HG02870 (cell line): ENCODE measurements at regions not wholly inside any gene's neighbourhood (a gene's known extent, or its start where the extent isn't known, plus 50 kb on each side); places are given as distances from the start of the nearest gene placed in this dataset.
"Not testable (repeated sequence)": the region's sequence is repeated elsewhere in the genome, so short reads cannot be mapped to it uniquely, and the experiment has no call there.

Source experiments
- ATAC-seq: cut with Tn5 transposase; IDR thresholded peaks from one replicate; pipeline ENCODE4 v1.9.1; 2021; ENCODE audit warnings: mild to moderate bottlenecking, moderate library complexity; ENCODE audit not compliant: unreplicated experiment

DNA sequence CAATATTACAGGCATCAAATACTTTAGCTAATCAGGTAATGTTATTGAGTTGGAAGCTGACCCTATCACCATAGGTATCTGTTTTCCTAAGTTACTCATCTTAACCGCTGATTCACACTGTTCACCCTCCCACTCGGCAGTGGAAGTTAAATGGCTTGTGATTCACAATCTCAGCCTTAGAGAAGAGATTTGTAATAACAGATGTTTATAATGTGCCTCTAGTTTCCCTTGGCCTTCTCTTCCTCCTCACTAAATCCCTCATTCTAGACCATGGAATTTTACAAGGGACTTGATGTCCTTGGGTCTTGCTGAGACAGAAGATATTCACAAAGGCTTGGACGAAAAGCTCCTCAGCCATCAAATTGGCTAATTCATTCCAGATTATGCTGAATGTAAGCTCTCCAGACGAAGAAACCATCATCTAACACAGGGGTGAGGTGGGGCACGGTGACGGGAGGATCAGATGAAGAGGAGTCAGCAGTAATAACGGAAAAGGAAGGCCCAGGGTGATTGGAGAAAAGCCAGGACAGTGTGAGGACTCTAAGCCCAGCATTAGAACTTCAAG lies 931.7 kb downstream of the MCTP2 start:
- ATAC-seq: no peak

DNA sequence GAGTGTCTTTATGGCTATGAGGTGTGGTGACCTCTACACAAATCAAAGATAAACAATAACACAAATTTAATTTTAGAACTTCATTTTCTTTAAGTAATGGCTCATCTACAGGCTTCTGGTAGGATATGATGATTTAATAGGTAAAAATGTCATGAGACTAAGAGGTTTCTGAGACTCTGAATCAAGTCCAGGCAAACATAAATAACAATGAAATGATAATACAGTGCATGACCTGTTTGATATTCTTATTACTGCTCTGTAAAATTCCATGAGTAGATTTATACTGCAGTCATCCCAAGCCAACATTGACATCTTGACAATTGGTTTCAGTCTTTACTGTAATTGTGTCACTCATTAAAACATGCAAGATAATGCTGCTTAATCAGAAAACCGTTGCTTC lies 936.8 kb downstream of the MCTP2 start:
- ATAC-seq: no peak

DNA sequence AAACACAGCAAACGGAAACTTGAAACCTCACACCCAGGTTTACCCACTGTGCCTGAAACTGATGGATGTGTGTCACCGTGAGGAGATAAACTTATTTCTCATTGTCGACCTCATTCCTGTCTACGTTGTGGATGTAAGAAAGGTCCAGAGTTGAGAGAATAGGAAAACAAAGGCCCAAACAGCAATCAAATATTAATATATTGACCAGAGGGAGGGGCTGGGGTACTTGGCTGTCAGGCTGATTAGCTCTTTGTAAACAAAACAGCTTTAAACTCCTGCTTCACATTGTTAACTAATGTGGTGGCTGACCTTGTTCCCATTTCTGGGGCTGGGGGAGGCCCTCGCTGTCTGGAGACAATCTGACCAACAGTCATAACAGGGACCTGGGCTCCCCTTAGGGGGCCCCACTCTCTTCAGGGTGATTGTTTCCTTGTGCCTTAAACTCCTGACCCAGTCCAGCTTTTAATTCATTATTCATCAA lies 937.6 kb downstream of the MCTP2 start:
- ATAC-seq: no peak

DNA sequence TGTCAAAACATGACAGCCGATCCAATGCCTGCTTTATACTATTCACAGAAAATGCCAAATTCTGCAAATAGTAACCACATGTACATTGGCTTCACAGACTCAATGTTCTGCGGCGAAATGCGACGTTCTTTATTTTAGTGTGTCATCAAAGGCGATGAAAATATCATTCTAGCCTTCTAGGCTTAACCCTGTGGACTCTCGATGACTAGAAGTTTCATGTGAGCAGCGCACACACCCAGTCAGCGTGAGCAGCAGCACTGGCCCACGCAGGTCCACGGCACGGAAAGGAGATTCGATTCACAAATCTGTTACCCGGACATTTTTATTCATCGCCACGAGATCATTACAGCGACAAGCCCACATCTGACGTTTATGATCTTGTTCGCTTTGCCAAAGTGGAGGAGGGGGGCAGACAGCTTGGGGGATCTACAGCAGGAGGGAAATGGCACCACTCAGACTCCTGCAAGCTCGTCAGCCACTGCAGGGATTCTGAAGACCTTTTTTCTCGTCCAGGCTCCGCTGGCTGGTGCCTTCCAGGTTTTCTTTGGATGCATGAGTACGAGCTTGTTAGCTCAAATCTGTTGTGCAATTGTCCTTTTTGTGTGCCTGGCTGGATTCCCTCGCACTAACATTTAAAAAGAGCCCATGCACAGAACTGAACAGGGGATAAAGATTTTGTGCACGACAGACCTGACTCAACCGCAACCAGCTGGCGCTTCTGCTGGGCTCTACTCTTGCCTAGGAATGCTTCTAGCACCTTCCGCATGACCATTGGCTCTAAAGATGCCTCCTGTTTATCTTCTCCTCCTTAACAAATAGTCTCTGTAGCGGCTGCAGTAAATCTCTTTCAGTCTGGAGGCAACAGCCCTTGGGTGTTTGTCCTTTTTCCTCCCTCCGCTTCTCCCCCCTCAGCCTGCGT lies 938.4 kb downstream of the MCTP2 start:
- ATAC-seq: no peak

DNA sequence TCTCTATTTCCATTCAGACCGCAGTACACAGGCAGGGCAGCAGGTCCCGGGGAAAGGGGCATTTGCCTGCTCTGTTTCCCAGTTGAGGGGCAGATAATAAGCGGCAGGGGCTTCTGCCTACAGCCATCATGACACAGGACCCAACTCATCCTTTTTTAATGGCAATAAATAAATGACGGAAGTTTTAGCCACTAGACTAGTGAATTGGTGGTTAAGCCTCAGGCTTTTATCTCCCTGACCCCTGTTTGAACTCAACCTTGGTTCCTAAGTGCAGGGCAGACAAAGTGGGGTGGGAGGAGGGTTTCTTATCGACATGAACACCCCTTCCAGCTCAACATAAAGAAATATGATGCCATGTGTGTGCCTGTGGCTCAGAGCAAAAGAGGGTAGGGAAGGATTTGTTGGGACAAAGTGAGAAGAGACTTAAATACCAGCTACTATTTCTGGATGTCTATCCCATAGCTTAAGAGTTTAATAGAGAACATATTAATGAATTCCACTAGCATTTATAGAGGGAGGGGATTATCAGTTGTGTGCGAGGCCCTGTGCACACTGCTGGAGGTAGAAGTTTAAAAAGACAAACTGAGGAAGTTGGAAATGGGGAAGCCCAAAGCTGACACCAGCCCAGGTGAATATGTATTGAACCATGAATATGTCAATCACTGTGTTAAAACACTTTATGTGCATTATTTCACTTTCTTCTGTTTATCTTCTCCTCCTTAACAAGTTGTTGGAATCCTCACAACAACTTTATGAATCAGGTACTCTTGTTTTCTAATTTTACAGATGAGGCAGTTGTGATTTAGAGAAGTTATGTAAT lies 939.4 kb downstream of the MCTP2 start:
- ATAC-seq: no peak

DNA sequence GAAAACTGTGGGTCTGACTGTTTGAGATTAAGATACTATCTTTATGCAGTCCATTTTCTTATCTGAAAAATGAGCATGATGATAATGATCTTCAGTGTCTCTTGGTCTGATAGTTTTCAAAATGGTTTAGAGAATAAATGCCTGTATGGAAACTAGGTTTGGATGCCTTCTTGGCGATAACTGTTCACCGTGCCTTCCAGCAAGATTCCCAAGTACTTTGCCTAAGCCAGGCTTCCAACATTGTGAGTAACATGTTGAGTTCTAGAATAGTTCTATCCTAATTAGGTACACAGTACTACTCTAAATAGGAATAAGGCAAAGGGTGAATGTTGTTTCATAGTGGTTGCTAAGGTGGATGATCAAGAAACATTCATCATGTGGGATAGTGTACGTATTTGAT lies 940.2 kb downstream of the MCTP2 start:
- no peak for ATAC-seq

DNA sequence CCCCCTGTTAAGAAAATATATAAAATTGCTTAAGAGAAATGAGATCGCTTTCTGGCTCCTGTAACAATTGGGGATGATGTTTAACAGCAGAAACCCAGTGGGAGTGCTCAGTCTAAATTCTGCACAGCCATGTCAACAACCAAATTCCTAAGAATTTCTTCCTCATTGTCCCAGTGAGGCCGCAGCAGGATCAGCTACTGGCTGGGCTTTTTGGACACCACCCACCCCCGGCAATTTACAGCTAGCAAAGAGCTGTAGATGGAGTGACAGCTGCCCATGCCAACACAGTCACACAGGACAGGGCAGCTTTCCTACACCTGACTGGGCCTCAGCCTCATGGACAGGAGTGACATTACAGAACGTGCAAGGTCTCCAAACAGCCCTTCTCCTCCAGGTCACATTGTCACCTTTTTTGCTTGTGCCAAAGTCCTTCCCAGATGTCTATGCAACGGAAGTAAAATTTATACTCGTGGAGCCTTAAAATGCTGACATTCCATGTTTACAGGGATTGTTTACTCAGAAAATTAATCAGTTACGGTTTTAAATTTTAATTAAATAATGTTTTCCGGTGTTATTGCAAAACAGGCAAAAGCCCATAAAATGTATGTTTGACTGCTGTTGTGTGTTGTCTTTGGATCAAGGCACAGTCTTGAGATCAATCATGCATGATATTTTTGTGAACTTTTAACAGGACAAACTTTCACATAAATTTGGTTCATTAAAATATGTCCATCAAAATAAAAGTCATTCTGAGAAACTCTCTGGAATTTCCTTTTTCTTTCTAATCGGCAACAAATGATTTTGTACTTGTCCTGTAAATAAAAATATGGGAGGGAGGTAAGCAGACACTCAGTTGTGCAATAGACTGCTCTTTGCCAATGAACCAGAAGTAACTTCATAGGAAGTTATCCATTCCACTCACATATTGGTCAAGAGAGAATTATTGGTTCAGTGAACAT lies 943.2 kb downstream of the MCTP2 start:
- ATAC-seq: no peak

DNA sequence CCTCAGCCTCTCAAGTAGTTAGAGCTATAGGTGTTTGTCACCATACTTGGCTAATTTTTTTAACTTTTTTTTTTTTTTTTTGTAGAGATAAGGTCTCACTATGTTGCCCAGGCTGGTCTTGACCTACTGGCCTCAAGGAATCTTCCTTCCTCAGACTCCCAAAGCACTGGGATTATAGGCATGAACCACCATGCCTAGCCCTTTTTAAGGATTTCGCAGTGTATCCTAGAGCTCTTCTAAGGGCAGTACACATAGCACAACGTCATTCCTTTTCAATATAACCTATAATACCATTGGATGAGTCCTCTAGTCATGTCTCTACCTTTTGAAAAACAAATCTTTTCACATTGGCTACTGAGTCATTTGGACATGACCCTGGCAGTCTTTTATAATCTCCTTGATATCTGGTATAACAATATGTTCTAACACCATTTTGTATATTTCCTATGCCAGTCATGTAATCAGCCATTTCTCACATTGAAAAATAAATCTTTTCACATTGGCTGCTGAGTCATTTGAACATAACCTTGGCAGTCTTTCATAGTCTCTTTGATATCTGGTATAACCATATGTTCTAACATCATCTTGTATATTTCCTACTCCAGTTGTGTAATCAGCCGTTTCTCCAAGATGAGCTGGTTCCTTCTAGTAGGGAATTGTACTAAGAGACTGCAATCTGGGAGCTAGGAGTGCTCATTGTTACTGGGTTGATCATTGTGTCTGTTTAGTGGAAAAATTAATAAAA lies 944.7 kb downstream of the MCTP2 start:
- ATAC-seq: no peak

DNA sequence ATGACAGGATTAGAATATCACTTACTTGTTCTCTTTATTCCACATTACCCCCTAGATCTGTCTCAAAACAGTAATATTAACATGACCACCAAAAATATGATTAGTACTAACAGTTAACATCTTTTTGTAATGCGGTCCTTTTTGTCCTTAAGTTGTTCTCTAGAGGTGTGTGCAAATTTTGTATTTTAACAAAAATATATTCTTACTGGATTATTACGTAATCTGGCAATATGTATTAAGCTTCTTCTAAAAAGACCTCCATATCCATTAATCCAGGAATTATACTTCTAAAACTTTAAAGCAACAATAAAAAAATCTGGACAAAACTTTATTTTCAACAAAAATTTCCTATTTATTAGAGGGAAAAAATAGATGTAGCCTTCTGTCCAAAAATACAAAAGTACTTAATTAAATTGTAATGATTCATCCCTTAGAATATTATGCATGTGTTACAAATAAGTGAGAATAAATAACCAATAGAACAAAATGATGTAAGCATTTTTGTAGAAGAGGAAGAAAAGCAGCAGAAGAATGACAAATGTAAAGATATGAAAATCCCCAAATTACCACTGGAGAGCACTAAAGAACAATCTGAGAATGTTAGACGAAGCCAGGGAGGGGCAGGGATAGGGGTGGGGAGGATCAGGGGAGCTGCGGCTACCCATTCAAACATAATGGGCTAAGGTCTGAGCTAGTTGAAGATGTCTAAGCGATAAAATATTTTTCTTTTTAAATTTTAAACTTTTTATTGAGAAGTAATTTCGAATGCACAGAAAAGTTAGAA lies 945.6 kb downstream of the MCTP2 start:
- no peak for ATAC-seq

DNA sequence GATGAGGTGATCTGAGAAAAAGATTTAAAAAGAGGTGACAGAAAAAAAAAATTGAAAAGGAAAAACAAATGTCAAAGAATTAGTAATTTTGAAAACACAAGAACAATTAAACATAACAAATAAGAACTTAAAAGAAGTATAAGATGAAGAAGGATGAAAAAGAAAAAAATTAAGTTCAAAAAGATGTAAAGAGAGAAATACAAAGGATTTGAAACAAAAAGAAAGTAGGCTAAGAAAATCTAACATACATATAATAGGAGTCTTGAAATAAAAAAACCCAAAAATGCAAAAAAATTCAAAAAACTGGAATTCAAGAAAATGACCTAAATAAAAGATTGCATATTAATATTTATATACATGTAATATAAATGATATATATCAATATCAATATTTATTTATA lies 949.2 kb downstream of the MCTP2 start:
- no peak for ATAC-seq

DNA sequence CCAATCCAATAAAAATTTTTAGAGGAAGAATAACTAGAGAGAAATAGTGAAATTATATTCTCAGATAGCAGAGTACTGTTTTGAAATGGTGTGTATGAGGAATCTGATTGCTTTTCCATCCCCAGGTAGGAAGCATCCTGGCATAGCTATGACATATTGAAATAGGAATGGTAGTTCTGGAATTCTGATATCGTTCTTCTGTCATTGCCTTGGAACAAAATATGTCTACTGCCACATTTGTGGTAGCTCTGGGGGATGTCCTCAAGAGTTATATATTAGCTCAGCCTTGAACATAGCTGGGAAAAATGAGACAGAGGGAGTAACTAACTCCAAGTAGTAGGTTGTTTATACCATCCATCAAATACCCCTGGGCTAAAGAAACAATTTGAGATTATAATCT lies 950.7 kb downstream of the MCTP2 start:
- no peak for ATAC-seq

DNA sequence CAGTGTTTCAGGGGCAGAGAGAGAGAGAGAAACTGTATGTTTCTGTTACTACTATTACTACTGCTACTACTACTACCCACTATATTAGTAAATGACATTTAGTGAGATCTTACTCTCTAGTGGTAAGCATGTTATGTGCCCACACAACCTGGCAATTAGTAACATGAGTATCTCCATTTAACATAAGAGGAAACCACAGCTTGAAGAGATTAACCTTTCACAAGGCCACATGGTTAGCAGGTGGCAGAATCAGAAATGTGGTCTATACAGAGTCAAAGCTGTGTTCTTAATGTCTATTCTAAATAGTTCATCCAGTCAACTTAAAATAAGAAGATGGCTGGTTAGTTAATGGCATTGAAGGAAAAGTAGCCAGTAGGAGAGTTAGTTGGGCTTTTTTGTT lies 961.6 kb downstream of the MCTP2 start:
- ATAC-seq: no peak

DNA sequence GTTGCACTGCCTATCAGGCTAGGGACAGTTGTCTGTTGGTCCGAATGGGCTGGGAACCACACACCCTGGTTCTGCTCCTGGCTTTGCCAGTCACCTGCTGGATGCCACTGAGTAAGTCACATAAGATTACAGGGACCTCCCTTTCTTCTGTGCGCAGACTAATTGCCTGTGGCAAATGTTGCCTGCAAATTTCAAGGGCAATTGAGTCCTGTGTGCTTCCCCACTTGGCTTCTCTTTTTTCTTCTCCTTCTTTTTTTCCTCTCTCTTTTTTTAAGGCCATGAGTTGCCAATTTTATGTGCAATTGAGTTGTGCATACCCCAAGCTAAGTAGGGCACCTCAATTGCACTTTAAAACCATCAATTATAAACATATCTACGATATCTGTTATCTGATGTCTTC lies 963.4 kb downstream of the MCTP2 start:
- ATAC-seq: no peak

DNA sequence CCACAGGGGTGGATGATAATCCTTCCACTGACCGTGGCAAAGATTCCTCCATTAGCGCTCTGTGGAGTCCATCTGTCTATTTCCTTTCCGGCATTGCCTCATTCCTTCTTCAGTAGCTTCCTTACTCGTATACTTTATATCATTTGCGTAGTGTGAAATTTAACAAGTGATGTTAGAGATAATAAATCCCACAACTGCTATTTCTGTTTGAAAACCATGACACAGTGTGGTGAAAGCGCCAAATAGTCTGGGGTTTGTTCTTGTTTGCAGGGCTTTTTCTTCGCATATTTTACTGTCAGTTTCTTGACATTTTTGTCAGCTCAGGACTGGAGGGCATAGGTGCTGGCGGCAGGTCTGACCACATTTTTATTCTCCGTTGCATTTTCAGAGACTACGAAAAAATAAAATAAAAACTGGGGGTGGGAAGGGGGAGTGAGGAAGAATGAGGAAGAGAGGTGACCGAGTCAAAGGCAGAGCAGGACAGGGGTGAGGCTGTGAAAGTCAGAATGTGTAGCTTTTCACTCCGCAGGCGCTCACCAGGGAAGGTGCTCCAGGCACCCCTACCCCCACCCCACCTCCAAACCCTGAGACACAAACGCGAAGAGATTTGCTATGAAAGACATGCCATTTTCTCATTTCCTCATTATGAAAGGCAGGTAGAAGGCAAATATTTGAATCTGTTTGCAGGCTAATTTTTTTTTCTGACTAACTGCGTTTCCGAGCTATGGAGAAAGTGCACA lies 965.0 kb downstream of the MCTP2 start:
- ATAC-seq: no peak

DNA sequence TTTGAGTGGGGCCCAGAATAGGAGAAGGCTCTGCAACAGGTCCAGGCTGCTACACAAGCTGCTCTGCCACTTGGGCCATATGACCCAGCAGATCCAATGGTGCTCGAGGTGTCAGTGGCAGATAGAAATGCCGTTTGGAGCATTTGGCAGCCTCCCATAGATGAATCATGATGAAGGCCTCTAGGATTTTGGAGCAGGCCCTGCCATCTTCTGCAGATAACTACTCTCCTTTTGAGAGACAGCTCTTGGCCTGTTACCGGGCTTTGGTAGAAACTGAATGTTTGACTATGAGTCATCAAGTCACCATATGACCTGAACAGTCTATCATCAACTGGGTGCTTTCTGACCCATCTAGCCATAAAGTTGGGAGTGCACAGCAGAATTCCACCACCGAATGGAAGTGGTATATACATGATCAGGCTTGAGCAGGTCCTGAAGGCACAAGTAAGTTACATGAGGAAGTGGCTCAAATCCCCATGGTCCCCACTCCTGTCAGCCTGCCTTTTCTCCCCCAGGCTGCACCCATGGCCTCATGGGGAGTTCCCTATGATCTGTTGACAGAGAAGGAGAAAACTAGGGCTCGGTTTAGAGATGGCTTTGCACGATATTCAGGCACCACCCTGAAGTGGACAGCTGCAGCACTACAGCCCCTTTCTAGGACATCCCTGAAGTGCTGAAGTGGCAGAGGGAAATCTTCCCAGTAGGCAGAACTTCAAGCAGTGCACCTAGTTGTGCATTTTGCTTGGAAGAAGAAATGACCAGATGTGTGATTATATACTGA lies 971.4 kb downstream of the MCTP2 start:
- ATAC-seq: peak; percentile 53

DNA sequence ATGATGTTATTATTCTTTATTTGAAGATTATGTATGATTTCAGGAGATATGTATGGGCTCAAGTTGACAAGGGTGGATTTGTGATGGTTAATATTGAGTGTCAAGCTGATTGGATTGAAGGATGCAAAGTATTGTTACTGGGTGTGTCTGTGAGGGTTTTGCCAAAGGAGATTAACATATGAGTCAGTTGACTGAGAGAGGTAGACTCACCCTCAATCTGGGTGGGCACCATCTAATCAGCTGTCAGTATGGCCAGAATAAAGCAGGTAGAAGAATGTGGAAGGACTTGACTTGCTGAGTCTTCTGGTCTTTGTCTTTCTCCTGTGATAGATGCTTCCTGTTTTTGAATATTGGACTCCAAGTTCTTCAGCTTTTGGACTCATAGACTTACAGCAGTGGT lies 973.7 kb downstream of the MCTP2 start:
- no peak for ATAC-seq

DNA sequence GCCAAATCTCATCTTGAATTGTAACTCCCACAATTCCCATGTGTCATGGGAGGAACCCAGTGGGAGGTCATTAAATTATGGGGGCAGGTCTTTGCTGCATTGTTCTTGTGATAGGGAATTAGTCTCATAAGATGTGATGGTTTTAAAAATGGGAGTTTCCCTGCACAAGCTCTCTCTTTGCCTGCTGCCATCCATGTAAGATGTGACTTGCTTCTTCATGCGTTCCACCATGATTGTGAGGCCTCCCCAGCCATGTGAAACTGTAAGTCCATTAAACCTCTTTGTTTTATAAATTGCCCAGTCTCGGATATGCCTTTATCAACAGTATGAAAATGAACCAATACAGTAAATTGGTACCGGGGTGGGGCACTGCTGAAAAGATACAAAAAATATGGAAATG lies 974.5 kb downstream of the MCTP2 start:
- not testable (repeated sequence) for ATAC-seq

DNA sequence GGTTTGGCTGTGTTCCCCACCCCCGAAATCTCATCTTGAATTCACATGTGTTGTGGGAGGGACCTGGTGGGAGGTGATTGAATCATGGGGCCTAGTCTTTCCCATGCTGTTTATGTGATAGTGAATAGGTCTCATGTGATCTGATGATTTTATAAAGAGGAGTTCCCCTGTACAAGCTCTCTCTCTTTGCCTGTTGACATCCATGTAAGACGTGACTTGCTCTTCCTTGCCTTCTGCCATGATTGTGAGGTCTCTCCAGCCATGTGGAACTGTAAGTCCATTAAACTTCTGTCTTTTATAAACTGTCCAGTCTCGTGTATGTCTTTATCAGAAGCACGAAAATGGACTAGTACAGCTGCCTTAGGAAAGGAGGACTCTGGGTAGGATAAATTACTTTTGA lies 976.7 kb downstream of the MCTP2 start:
- ATAC-seq: no peak
